Natural killer cell (primary cell): ENCODE measurements at regions not wholly inside any gene's neighbourhood (a gene's known extent, or its start where the extent isn't known, plus 50 kb on each side); places are given as distances from the start of the nearest gene placed in this dataset.

Source experiments
- ATAC-seq, 3 donors: fragments of 150-1000 bp in 2 of 3; fragments of 200-7000 bp in 1 of 3; cut with Tn5 transposase; 1 replicate in 1 of 3; 2 replicates in 2 of 3; pipeline ENCODE4 v1.10.0; 2021; ENCODE audit warnings: mild to moderate bottlenecking in 2 of 3, moderate library complexity in 2 of 3
- DNase-seq, 2 donors: peaks; one replicate each; pipeline versions ENCODE4 v3.0.0 to v3.0.0-alpha.2; 2013 to 2021; ENCODE audit warnings: mixed read lengths in 1 of 2
- H3K27ac ChIP-seq: one replicate; pipeline ENCODE4 v1.5.1; 2013; ENCODE audit warnings: mild to moderate bottlenecking, low read length
- H3K27me3 ChIP-seq: one replicate; pipeline ENCODE4 v1.6.1; 2013; ENCODE audit warnings: low read length; ENCODE audit not compliant: control insufficient read depth, insufficient read depth
- H3K36me3 ChIP-seq: one replicate; pipeline ENCODE4 v1.6.1; 2013; ENCODE audit warnings: low read length; ENCODE audit not compliant: control insufficient read depth, insufficient read depth
- H3K4me1 ChIP-seq: one replicate; pipeline ENCODE4 v1.6.1; 2013; ENCODE audit warnings: low read length; ENCODE audit not compliant: control insufficient read depth, insufficient read depth
- H3K4me3 ChIP-seq: one replicate; pipeline ENCODE4 v1.5.1; 2013; ENCODE audit warnings: low read length
- H3K9me3 ChIP-seq: one replicate; pipeline ENCODE4 v1.6.1; 2013; ENCODE audit warnings: low read length; ENCODE audit not compliant: control insufficient read depth, insufficient read depth
- H3K27ac Mint-ChIP-seq, 2 donors: one replicate each; pipeline ENCODE4 v1.8.0; 2022; ENCODE audit warnings: mild to moderate bottlenecking in 2 of 2, mixed read lengths in 2 of 2, moderate library complexity in 1 of 2
- H3K27me3 Mint-ChIP-seq, 2 donors: one replicate each; pipeline ENCODE4 v1.8.0; 2022; ENCODE audit warnings: low read depth in 2 of 2, mixed read lengths in 2 of 2
- H3K36me3 Mint-ChIP-seq: one replicate; pipeline ENCODE4 v1.8.0; 2022; ENCODE audit warnings: mixed read lengths
- H3K4me1 Mint-ChIP-seq, 2 donors: one replicate each; pipeline ENCODE4 v1.8.0; 2022; ENCODE audit warnings: mixed read lengths in 2 of 2
- H3K4me3 Mint-ChIP-seq: one replicate; pipeline ENCODE4 v1.8.0; 2022; ENCODE audit warnings: mild to moderate bottlenecking, moderate library complexity, mixed read lengths
- H3K9me3 Mint-ChIP-seq, 2 donors: one replicate each; pipeline ENCODE4 v1.8.0; 2022; ENCODE audit warnings: mixed read lengths in 2 of 2
- CTCF ChIP-seq: fragments of 200-600 bp; IDR thresholded peaks from one replicate; pipeline ENCODE4 v1.8.0; 2022; ENCODE audit warnings: antibody characterized with exemption
- WGBS: methylation state at CpG from one replicate; pipeline ENCODE4 v1.1.7; 2013; ENCODE audit warnings: missing lambda C conversion rate; ENCODE audit not compliant: insufficient coverage; 5-methylcytosine and 5-hydroxymethylcytosine counted together
- intact Hi-C: fragments of 100-400 bp; cut with micrococcal nuclease; formaldehyde crosslinking; loops from one replicate; pipeline ENCODE4 v1.14.2; 2022

GRCh38 chr12:93031028-93031427 lies 101.9 kb upstream of the EEA1 start:
- Mint-ChIP-seq H3K27ac (no peak overlapping the region), H3K36me3 (no peaks in the 10 kb centered on the region), H3K9me3 (no peaks in the 10 kb centered on the region), H3K27me3 (peaks cover 7% of the 10 kb centered on the region in 2 donors), H3K4me3 (no peak overlapping the region), H3K4me1 (no peaks in the 10 kb centered on the region)
- Histone ChIP-seq H3K9me3 (no peaks in the 10 kb centered on the region), H3K4me3 (no peak overlapping the region), H3K27ac (no peak overlapping the region), H3K4me1 (no peaks in the 10 kb centered on the region), H3K27me3 (no peaks in the 10 kb centered on the region), H3K36me3 (no peaks in the 10 kb centered on the region)
- intact Hi-C loops: no loop called here
- TF ChIP-seq CTCF: no peak
- DNase-seq: no peak
- no CpG with 5 or more reads among the region's 2 CpGs for WGBS
- no peak for ATAC-seq

- Histone ChIP-seq H3K27me3 (no peaks in the 10 kb centered on the region), H3K4me1 (no peaks in the 10 kb centered on the region), H3K4me3 (no peak overlapping the region), H3K27ac (no peak overlapping the region), H3K9me3 (no peaks in the 10 kb centered on the region), H3K36me3 (no peaks in the 10 kb centered on the region)
- H3K36me3 Mint-ChIP-seq: no peaks in the 10 kb centered on the region
- peaks cover 7 to 13% of the 10 kb centered on the region in 2 donors for H3K27me3 Mint-ChIP-seq
- ATAC-seq: no peak
- no peak for TF ChIP-seq CTCF
- no peak for DNase-seq
- no peaks in the 10 kb centered on the region for H3K9me3 Mint-ChIP-seq
- H3K4me3 Mint-ChIP-seq: no peak overlapping the region
- intact Hi-C loops: no loop called here
- H3K4me1 Mint-ChIP-seq: no peaks in the 10 kb centered on the region
- no peak overlapping the region for H3K27ac Mint-ChIP-seq
These were observed 103.7 kb upstream of the EEA1 start for GRCh38 chr12:93032758-93033157.

- Histone ChIP-seq H3K27ac (no peak overlapping the region), H3K36me3 (no peaks in the 10 kb centered on the region), H3K9me3 (no peaks in the 10 kb centered on the region), H3K27me3 (no peaks in the 10 kb centered on the region), H3K4me1 (no peaks in the 10 kb centered on the region), H3K4me3 (no peak overlapping the region)
- no peak for TF ChIP-seq CTCF
- no CpG with 5 or more reads among the region's 1 CpG for WGBS
- Mint-ChIP-seq H3K9me3 (no peaks in the 10 kb centered on the region), H3K4me3 (no peak overlapping the region), H3K36me3 (no peaks in the 10 kb centered on the region), H3K27ac (no peak overlapping the region), H3K4me1 (no peaks in the 10 kb centered on the region), H3K27me3 (peaks cover 0 to 13% of the 10 kb centered on the region in 2 donors)
- no peak for DNase-seq
- ATAC-seq: no peak
- intact Hi-C loops: no loop called here
These were observed 104.9 kb upstream of the EEA1 start for GRCh38 chr12:93033948-93034347.

GRCh38 chr12:93039062-93039461 lies 110.0 kb upstream of the EEA1 start:
- Mint-ChIP-seq H3K27me3 (peaks cover 6 to 11% of the 10 kb centered on the region in 2 donors), H3K9me3 (no peaks in the 10 kb centered on the region), H3K4me3 (no peak overlapping the region), H3K4me1 (no peaks in the 10 kb centered on the region), H3K27ac (no peak overlapping the region), H3K36me3 (no peaks in the 10 kb centered on the region)
- no peaks in the 10 kb centered on the region for H3K9me3 ChIP-seq
- intact Hi-C loops: no loop called here
- H3K4me1 ChIP-seq: no peaks in the 10 kb centered on the region
- no peak overlapping the region for H3K27ac ChIP-seq
- H3K27me3 ChIP-seq: no peaks in the 10 kb centered on the region
- H3K4me3 ChIP-seq: no peak overlapping the region
- ATAC-seq (no peak), DNase-seq (no peak)
- WGBS: 95% methylated on average over 3 of the region's 4 CpGs
- H3K36me3 ChIP-seq: no peaks in the 10 kb centered on the region
- TF ChIP-seq CTCF: no peak
